A549 (cell line): ENCODE measurements at regions not wholly inside any gene's neighbourhood (a gene's known extent, or its start where the extent isn't known, plus 50 kb on each side); places are given as distances from the start of the nearest gene placed in this dataset.

ENCODE experiments used
- ATAC-seq, 2 experiments: fragments of 200-7000 bp in 1 of 2; fragments of >200 bp in 1 of 2; cut with Nextera tagmentation in 1 of 2; cut with Tn5 transposase in 1 of 2; 3 replicates each; pipeline versions ENCODE4 v1.8.0 to v1.9.1; 2018 to 2020; ENCODE audit warnings: mild to moderate bottlenecking in 1 of 2, moderate library complexity in 1 of 2
- CTCF ChIA-PET: fragments of 300-600 bp; sonication (Branson Sonifier 250); formaldehyde crosslinking; extraction: SDS; loops from one replicate; lab custom pipeline; 2021; ENCODE audit warnings: antibody characterized with exemption, inconsistent platforms; lab: Yijun Ruan, JAX
- POLR2A ChIA-PET: fragments of 350-600 bp; formaldehyde crosslinking; extraction: SDS; loops from one replicate; lab custom pipeline; 2021; ENCODE audit warnings: antibody characterized with exemption, inconsistent platforms; lab: Yijun Ruan, JAX
- DNase-seq, 2 experiments: peaks; one replicate each; pipeline versions ENCODE4 v3.0.0 to v3.0.0-alpha.2; 2011 to 2016; ENCODE audit warnings: low read depth in 1 of 2, low spot score in 1 of 2
- FAIRE-seq: peaks from 2 replicates; lab custom pipeline; 2011; peaks lifted over from hg19 to GRCh38; lab: Jason Lieb, UNC
- H3K27ac ChIP-seq, 2 experiments: fragments of >200 bp; sonication (Bioruptor Twin); formaldehyde crosslinking; 3 replicates each; pipeline ENCODE4 v1.5.1; 2016 to 2017
- H3K4me1 ChIP-seq: fragments of >200 bp; sonication (Bioruptor Twin); formaldehyde crosslinking; 3 replicates; pipeline ENCODE4 v1.6.1; 2016
- H3K4me2 ChIP-seq: fragments of >200 bp; sonication (Bioruptor Twin); formaldehyde crosslinking; 3 replicates; pipeline ENCODE4 v1.6.1; 2016
- H3K4me3 ChIP-seq: fragments of >200 bp; sonication (Bioruptor Twin); formaldehyde crosslinking; 3 replicates; pipeline ENCODE4 v1.5.1; 2016
- H3K9me3 ChIP-seq: fragments of >200 bp; sonication (Bioruptor Twin); formaldehyde crosslinking; 3 replicates; pipeline ENCODE4 v1.6.1; 2016
- CEBPB ChIP-seq, 2 experiments: fragments of >200 bp in 1 of 2; sonication (Bioruptor Twin) in 1 of 2; formaldehyde crosslinking in 1 of 2; IDR thresholded peaks; 2 replicates each; pipeline ENCODE4 v1.6.1; 2012 to 2016
- CHD4 ChIP-seq: fragments of 200-600 bp; sonication (generic); IDR thresholded peaks from 2 replicates; pipeline ENCODE4 v1.6.1; 2016; ENCODE audit warnings: antibody characterized with exemption, mild to moderate bottlenecking, borderline replicate concordance
- EP300 ChIP-seq, 2 experiments: fragments of >200 bp; sonication (Bioruptor Twin); formaldehyde crosslinking; IDR thresholded peaks; 2 replicates in 1 of 2; 3 replicates in 1 of 2; pipeline ENCODE4 v1.6.1; 2016 to 2017
- ESRRA ChIP-seq: fragments of 150-350 bp; IDR thresholded peaks from 2 replicates; pipeline ENCODE4 v1.6.1; 2014; ENCODE audit warnings: mild to moderate bottlenecking, low read length, borderline replicate concordance
- FOSL2 ChIP-seq, 2 experiments: fragments of 450-650 bp in 1 of 2; fragments of >200 bp in 1 of 2; sonication (Bioruptor Twin) in 1 of 2; formaldehyde crosslinking; IDR thresholded peaks; 2 replicates each; pipeline versions ENCODE4 v1.5.0 to v1.6.1; 2016 to 2020; ENCODE audit warnings: mild to moderate bottlenecking in 1 of 2, moderate library complexity in 1 of 2
- GATA3 ChIP-seq: IDR thresholded peaks from 2 replicates; pipeline ENCODE4 v1.6.1; 2012; ENCODE audit warnings: borderline replicate concordance
- HEYL ChIP-seq: fragments of 250-450 bp; sonication (Bioruptor Pico); IDR thresholded peaks from 2 replicates; pipeline ENCODE4 v1.8.0; 2021; ENCODE audit warnings: mild to moderate bottlenecking, moderate library complexity
- HOXA7 ChIP-seq: fragments of 250-450 bp; sonication (Bioruptor Pico); IDR thresholded peaks from 2 replicates; pipeline ENCODE4 v1.5.0; 2020; ENCODE audit warnings: mild to moderate bottlenecking, moderate library complexity
- HOXB13 ChIP-seq: fragments of 250-450 bp; sonication (Bioruptor Pico); IDR thresholded peaks from 2 replicates; pipeline ENCODE4 v1.5.0; 2020; ENCODE audit warnings: low read depth, mild to moderate bottlenecking, moderate library complexity
- HOXB5 ChIP-seq: fragments of 250-450 bp; sonication (Bioruptor Pico); IDR thresholded peaks from 2 replicates; pipeline ENCODE4 v1.5.0; 2020; ENCODE audit warnings: mild to moderate bottlenecking, moderate library complexity
- JUNB ChIP-seq: fragments of >200 bp; sonication (Bioruptor Twin); formaldehyde crosslinking; IDR thresholded peaks from 2 replicates; pipeline ENCODE4 v1.6.1; 2016
- MAFK ChIP-seq: fragments of 450-650 bp; IDR thresholded peaks from 2 replicates; pipeline ENCODE4 v1.6.1; 2014; ENCODE audit not compliant: partially characterized antibody
- MYC ChIP-seq: IDR thresholded peaks from 2 replicates; pipeline ENCODE4 v1.6.1; 2012; ENCODE audit warnings: mild to moderate bottlenecking, inconsistent platforms, low read length, improper control_type of control experiment, borderline replicate concordance
- POLR2A ChIP-seq: IDR thresholded peaks from 2 replicates; pipeline ENCODE4 v1.6.1; 2012; ENCODE audit warnings: mild to moderate bottlenecking, low read length
- RAD21 ChIP-seq, 2 experiments: fragments of >200 bp in 1 of 2; sonication (Bioruptor Twin) in 1 of 2; formaldehyde crosslinking in 1 of 2; IDR thresholded peaks in 1 of 2; conservative IDR thresholded peaks in 1 of 2; 2 replicates in 1 of 2; 3 replicates in 1 of 2; pipeline ENCODE4 v1.6.1; 2012 to 2018; ENCODE audit warnings: inconsistent platforms in 1 of 2
- ZSCAN20 ChIP-seq: fragments of 250-450 bp; sonication (Bioruptor Pico); IDR thresholded peaks from 2 replicates; pipeline ENCODE4 v1.8.0; 2022; ENCODE audit warnings: mild to moderate bottlenecking, moderate library complexity
- WGBS: methylation state at CpG from one replicate; pipeline ENCODE4 v1.1.6; 2017; ENCODE audit errors: missing lambda C conversion rate; 5-methylcytosine and 5-hydroxymethylcytosine counted together
- TF ChIP-seq, protein P1 (sequence below): fragments of 150-350 bp; IDR thresholded peaks from 2 replicates; pipeline ENCODE4 v1.6.1; 2014; ENCODE audit warnings: low read depth, mild to moderate bottlenecking, low read length
- TF ChIP-seq, protein P2 (sequence below): IDR thresholded peaks from 2 replicates; pipeline ENCODE4 v1.6.1; 2012
- TF ChIP-seq, protein P3 (sequence below): fragments of >200 bp; sonication (Bioruptor Twin); formaldehyde crosslinking; IDR thresholded peaks from 3 replicates; pipeline ENCODE4 v1.5.1; 2016
- TF ChIP-seq, protein P4 (sequence below): fragments of 450-650 bp; IDR thresholded peaks from 2 replicates; pipeline ENCODE4 v1.6.1; 2014; ENCODE audit warnings: antibody characterized with exemption

DNA sequence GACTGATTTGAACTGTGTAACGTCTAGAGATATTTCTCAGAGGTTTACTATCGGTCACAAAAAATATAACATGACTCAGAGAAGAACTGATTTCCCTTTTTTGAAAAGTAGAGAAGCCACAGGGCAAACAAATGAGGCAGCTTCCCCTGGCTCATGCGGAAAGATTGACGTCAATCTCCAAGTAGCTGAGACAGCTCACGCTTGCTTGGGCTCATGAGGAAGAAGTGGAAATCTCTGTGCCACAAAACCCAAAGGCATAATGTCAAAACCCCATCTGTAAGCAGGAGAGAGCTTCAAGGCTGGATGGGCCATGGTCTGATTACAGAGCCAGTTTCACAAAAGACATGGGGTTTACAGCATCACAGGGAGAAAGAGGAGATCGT lies 188.1 kb downstream of the ARL4C start (continued):
- TF ChIP-seq, protein P1, sequence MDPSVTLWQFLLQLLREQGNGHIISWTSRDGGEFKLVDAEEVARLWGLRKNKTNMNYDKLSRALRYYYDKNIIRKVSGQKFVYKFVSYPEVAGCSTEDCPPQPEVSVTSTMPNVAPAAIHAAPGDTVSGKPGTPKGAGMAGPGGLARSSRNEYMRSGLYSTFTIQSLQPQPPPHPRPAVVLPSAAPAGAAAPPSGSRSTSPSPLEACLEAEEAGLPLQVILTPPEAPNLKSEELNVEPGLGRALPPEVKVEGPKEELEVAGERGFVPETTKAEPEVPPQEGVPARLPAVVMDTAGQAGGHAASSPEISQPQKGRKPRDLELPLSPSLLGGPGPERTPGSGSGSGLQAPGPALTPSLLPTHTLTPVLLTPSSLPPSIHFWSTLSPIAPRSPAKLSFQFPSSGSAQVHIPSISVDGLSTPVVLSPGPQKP = no peak
- TF ChIP-seq EP300 (IDR thresholded peaks at IDR 0.05) = peak; percentile 91 to 96
- peak; percentile 94 for TF ChIP-seq GATA3
- TF ChIP-seq, protein P2, sequence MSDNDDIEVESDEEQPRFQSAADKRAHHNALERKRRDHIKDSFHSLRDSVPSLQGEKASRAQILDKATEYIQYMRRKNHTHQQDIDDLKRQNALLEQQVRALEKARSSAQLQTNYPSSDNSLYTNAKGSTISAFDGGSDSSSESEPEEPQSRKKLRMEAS = peak; percentile 82
- no peak for TF ChIP-seq ESRRA
- peak; percentile 78 for TF ChIP-seq FOSL2 (IDR thresholded peaks at IDR 0.05)
- TF ChIP-seq FOSL2 (CRISPR knock-in tag; IDR thresholded peaks at IDR 0.05) = peak; percentile 91
- TF ChIP-seq HOXB13 (CRISPR knock-in tag) = no peak
- TF ChIP-seq CHD4 = no peak
- TF ChIP-seq HEYL (CRISPR knock-in tag) = no peak

DNA sequence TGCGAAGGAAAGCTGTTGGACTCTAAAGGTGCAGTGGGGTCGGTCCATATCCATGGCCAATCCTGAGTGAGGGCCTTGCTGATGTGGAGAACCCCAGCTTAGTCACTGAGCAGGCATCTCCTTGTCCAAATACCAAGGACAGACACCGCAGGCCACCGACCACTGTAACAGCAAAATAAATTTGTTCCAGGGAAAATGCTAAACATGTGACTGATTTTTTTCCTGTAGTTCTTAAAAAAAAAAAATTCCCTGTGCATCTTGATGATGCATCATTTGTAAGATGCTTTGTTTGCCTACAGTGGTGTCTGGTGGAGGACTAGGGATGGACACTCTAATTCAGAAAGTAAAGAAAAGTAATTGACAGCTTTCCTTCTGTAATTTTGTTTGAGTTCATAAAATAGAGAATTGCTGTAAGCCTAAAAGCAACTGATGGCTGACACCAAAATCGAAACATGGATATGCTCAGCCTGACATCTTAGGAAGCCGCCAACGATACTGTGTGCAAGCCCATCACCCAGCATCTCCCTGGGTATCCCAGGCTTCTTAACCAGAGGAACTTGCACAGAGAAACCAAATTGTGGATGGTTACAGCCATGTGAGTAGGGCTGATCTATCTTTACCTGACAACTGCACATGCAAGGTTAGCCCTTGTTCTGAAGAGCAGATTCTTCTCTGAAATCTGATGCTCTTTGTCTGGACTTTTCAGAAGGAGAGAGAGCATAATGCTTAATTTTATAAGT lies 188.6 kb downstream of the ARL4C start:
- H3K27ac ChIP-seq = peak overlapping the region; percentile 88 to 94
- DNase-seq (peak; percentile 41 to 86), ATAC-seq (peak; percentile 79 to 87), FAIRE-seq (peak; percentile 36)
- WGBS = 13% methylated on average over 7 of the region's 7 CpGs
- TF ChIP-seq MAFK (peak; percentile 45), MYC (0 out of 2 replicates have a peak, but pooled peaks have one; percentile 31), POLR2A (no peak), ZSCAN20 (CRISPR knock-in tag) (no peak), RAD21 (conservative IDR thresholded peaks at IDR 0.05 in 1 of 2, IDR thresholded peaks at IDR 0.05 in 1 of 2) (peak; percentile 29 to 46; a peak in 4 of 5 replicates), HOXB13 (CRISPR knock-in tag) (no peak), FOSL2 (IDR thresholded peaks at IDR 0.05) (no peak; the same call in 1 of the 2 replicates), FOSL2 (CRISPR knock-in tag; IDR thresholded peaks at IDR 0.05) (peak; percentile 72), HOXA7 (CRISPR knock-in tag) (peak; percentile 49; the same call in 1 of the 2 replicates), JUNB (peak; percentile 60; the same call in 1 of the 2 replicates), CEBPB (IDR thresholded peaks at IDR 0.05) (0 out of 4 replicates have a peak, but pooled peaks of 1 of the 2 experiments have one; percentile 5), HOXB5 (peak; percentile 30; the same call in 1 of the 2 replicates), ESRRA (no peak)
- TF ChIP-seq, protein P3, sequence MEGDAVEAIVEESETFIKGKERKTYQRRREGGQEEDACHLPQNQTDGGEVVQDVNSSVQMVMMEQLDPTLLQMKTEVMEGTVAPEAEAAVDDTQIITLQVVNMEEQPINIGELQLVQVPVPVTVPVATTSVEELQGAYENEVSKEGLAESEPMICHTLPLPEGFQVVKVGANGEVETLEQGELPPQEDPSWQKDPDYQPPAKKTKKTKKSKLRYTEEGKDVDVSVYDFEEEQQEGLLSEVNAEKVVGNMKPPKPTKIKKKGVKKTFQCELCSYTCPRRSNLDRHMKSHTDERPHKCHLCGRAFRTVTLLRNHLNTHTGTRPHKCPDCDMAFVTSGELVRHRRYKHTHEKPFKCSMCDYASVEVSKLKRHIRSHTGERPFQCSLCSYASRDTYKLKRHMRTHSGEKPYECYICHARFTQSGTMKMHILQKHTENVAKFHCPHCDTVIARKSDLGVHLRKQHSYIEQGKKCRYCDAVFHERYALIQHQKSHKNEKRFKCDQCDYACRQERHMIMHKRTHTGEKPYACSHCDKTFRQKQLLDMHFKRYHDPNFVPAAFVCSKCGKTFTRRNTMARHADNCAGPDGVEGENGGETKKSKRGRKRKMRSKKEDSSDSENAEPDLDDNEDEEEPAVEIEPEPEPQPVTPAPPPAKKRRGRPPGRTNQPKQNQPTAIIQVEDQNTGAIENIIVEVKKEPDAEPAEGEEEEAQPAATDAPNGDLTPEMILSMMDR = 0 out of 3 replicates have a peak, but pooled peaks have one; percentile 9
- TF ChIP-seq, protein P4, sequence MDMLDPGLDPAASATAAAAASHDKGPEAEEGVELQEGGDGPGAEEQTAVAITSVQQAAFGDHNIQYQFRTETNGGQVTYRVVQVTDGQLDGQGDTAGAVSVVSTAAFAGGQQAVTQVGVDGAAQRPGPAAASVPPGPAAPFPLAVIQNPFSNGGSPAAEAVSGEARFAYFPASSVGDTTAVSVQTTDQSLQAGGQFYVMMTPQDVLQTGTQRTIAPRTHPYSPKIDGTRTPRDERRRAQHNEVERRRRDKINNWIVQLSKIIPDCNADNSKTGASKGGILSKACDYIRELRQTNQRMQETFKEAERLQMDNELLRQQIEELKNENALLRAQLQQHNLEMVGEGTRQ = peak; percentile 39; the same call in 1 of the 2 replicates
- H3K4me2 ChIP-seq = peak overlapping the region; percentile 71
- H3K9me3 ChIP-seq = peaks cover 11% of the 10 kb centered on the region; the same call in 2 of the 3 replicates
- POLR2A ChIA-PET = interaction anchor here (0.9 to 2.9 kb wide), 5 partner anchors 50 to 188 kb away, joined by 3 to 21 read pairs (median 9); partner anchors contain the start of gene ARL4C
- H3K4me1 ChIP-seq = peaks cover 62% of the 10 kb centered on the region
- H3K4me3 ChIP-seq = no peak overlapping the region
- CTCF ChIA-PET = interaction anchor here (1.0 to 3.4 kb wide), 13 partner anchors 11 to 445 kb away, joined by 3 to 22 read pairs (median 5); no protein-coding TSS in a partner anchor
